Astrocyte of the cerebellum (primary cell): ENCODE measurements at regions not wholly inside any gene's neighbourhood (a gene's known extent, or its start where the extent isn't known, plus 50 kb on each side); places are given as distances from the start of the nearest gene placed in this dataset.

Experiments used
- DNase-seq: peaks from one replicate; pipeline ENCODE4 v3.0.0-alpha.2; 2011; ENCODE audit warnings: low read depth
- H3K4me3 ChIP-seq: 2 replicates; pipeline ENCODE4 v1.5.1; 2011; ENCODE audit warnings: mild to moderate bottlenecking, low read depth, low read length, moderate library complexity
- CTCF ChIP-seq: IDR thresholded peaks from 2 replicates; pipeline ENCODE4 v1.5.1; 2012; ENCODE audit warnings: low read length, low read depth, moderate library complexity, mild to moderate bottlenecking; ENCODE audit errors: missing control alignments
- in situ Hi-C: cut with HindIII; loops from 2 replicates; pipeline ENCODE4 v1.10.0; 2017; ENCODE audit warnings: low sequenced_read_pairs

GRCh38 chr6:110042670-110043296 is 64.7 kb downstream of the GPR6 start:
- no peak for DNase-seq
- in situ Hi-C loops, result no loop called here
- H3K4me3 ChIP-seq, result no peak overlapping the region
- TF ChIP-seq CTCF, result no peak

- in situ Hi-C loops, result no loop called here
- no peak overlapping the region for H3K4me3 ChIP-seq
- no peak for TF ChIP-seq CTCF
- no peak for DNase-seq
Measured at GRCh38 chr6:110043366-110043994, 65.4 kb downstream of the GPR6 start.

- H3K4me3 ChIP-seq, result no peak overlapping the region
- in situ Hi-C loops, result no loop called here
- DNase-seq, result no peak
- TF ChIP-seq CTCF, result no peak
Measured at GRCh38 chr6:110044096-110044495, 66.0 kb downstream of the GPR6 start.

- no peak for TF ChIP-seq CTCF
- in situ Hi-C loops, result no loop called here
- no peak for DNase-seq
- H3K4me3 ChIP-seq, result no peak overlapping the region
Measured at GRCh38 chr6:110044622-110045021, 66.5 kb downstream of the GPR6 start.

- no peak for TF ChIP-seq CTCF
- no peak overlapping the region for H3K4me3 ChIP-seq
- in situ Hi-C loops, result no loop called here
- no peak for DNase-seq
Measured at GRCh38 chr6:110048221-110048875, 70.2 kb downstream of the GPR6 start.

GRCh38 chr6:110049696-110050439 is 71.8 kb downstream of the GPR6 start:
- H3K4me3 ChIP-seq, result no peak overlapping the region
- no peak for DNase-seq
- in situ Hi-C loops, result loop anchor here (25.0 kb wide), 1 partner anchor 338 kb away; no protein-coding TSS in a partner anchor
- TF ChIP-seq CTCF, result no peak
